Panc1 (cell line): ENCODE measurements at regions not wholly inside any gene's neighbourhood (a gene's known extent, or its start where the extent isn't known, plus 50 kb on each side); places are given as distances from the start of the nearest gene placed in this dataset.

Experiments
- REST ChIP-seq, 2 experiments: IDR thresholded peaks; 2 replicates each; pipeline ENCODE4 v1.6.1; 2011 to 2012; ENCODE audit warnings: low read depth in 2 of 2, control low read depth in 1 of 2, low read length in 1 of 2, mild to moderate bottlenecking in 1 of 2, moderate library complexity in 1 of 2; ENCODE audit not compliant: insufficient read depth in 1 of 2
- SIN3A ChIP-seq: IDR thresholded peaks from 2 replicates; pipeline ENCODE4 v1.6.1; 2012; ENCODE audit warnings: low read depth, mild to moderate bottlenecking, low read length, moderate library complexity, borderline replicate concordance; ENCODE audit not compliant: insufficient read depth
- TF ChIP-seq, protein P1 (sequence below): fragments of 450-650 bp; IDR thresholded peaks from 2 replicates; pipeline ENCODE4 v1.5.1; 2017; ENCODE audit warnings: mild to moderate bottlenecking

GRCh38 chr9:21553441-21553840, 71.3 kb upstream of the IFNE start:
- TF ChIP-seq, protein P1, sequence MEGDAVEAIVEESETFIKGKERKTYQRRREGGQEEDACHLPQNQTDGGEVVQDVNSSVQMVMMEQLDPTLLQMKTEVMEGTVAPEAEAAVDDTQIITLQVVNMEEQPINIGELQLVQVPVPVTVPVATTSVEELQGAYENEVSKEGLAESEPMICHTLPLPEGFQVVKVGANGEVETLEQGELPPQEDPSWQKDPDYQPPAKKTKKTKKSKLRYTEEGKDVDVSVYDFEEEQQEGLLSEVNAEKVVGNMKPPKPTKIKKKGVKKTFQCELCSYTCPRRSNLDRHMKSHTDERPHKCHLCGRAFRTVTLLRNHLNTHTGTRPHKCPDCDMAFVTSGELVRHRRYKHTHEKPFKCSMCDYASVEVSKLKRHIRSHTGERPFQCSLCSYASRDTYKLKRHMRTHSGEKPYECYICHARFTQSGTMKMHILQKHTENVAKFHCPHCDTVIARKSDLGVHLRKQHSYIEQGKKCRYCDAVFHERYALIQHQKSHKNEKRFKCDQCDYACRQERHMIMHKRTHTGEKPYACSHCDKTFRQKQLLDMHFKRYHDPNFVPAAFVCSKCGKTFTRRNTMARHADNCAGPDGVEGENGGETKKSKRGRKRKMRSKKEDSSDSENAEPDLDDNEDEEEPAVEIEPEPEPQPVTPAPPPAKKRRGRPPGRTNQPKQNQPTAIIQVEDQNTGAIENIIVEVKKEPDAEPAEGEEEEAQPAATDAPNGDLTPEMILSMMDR, result no peak
- no peak for TF ChIP-seq REST (IDR thresholded peaks at IDR 0.05; ENCODE audit: insufficient read depth in 1 of 2, low read depth in 2 of 2, low read length in 1 of 2)
- TF ChIP-seq SIN3A, result no peak
